ENCODE measurements at regions not wholly inside any gene's neighbourhood (a gene's known extent, or its start where the extent isn't known, plus 50 kb on each side); places are given as distances from the start of the nearest gene placed in this dataset.

- Histone ChIP-seq H2AFZ (replicated peaks; ENCODE audit: low read length, poor library complexity) (no peak overlapping the region), H3K14ac (replicated peaks; ENCODE audit: low read depth, low read length) (no peak overlapping the region), H3K4me3 (ENCODE audit: insufficient read depth, low read depth, low read length) (no peak overlapping the region), H3K36me3 (ENCODE audit: control insufficient read depth, insufficient read depth, low read length) (no peaks in the 10 kb centered on the region), H2BK5ac (ENCODE audit: low read depth, low read length, poor library complexity, severe bottlenecking) (peak overlapping the region; percentile 19), H3K9me3 (ENCODE audit: control insufficient read depth, insufficient read depth, low read length) (no peaks in the 10 kb centered on the region), H2AK5ac (ENCODE audit: low read depth, low read length) (no peak overlapping the region), H4K20me1 (ENCODE audit: insufficient read depth, low read length) (no peaks in the 10 kb centered on the region), H2AK9ac (replicated peaks; ENCODE audit: low read depth, low read length, poor library complexity) (no peak overlapping the region), H3K27me3 (ENCODE audit: control insufficient read depth, insufficient read depth, low read length) (no peaks in the 10 kb centered on the region), H2BK20ac (ENCODE audit: low read depth, low read length) (no peak overlapping the region), H3K79me1 (ENCODE audit: low read depth in 1 of 2, low read length in 2 of 2) (no peaks in the 10 kb centered on the region), H3K4ac (ENCODE audit: low read depth, low read length) (no peak overlapping the region), H3K56ac (ENCODE audit: extremely low read depth, insufficient read depth, low read length) (no peak overlapping the region), H3K18ac (ENCODE audit: low read depth, low read length) (no peak overlapping the region), H4K91ac (ENCODE audit: insufficient read depth, low read depth, low read length) (no peak overlapping the region), H3K27ac (ENCODE audit: insufficient read depth, low read length) (no peak overlapping the region), H3K9ac (ENCODE audit: low read depth, low read length) (no peak overlapping the region), H3K23ac (ENCODE audit: low read depth, low read length) (no peak overlapping the region), H2BK120ac (ENCODE audit: low read depth, low read length) (no peak overlapping the region), H3K4me1 (ENCODE audit: control insufficient read depth, insufficient read depth, low read length) (0 out of 2 replicates have a peak, but pooled peaks cover 1% of the 10 kb centered on the region), H3K4me2 (ENCODE audit: low read depth, low read length) (no peak overlapping the region), H2BK15ac (ENCODE audit: low read depth, low read length) (no peak overlapping the region), H4K5ac (ENCODE audit: low read depth, low read length) (no peak overlapping the region), H4K8ac (ENCODE audit: low read depth in 2 of 2, low read length in 2 of 2) (no peak overlapping the region), H3K9me1 (ENCODE audit: insufficient read depth, low read length) (no peaks in the 10 kb centered on the region)
- intact Hi-C loops (cut with micrococcal nuclease), result no loop called here
- ChIA-PET POLR2A (ENCODE audit: unreplicated experiment) (no interaction called here), CTCF (no interaction called here)
- BruUV-seq (replicated peaks), result no TSS peak
- TF ChIP-seq SMC3 (IDR thresholded peaks at IDR 0.05; ENCODE audit: low read depth, low read length), result no peak
- no peak for TF ChIP-seq MAZ (IDR thresholded peaks at IDR 0.05; ENCODE audit: borderline replicate concordance, low read depth, low read length)
- no peak for TF ChIP-seq MXI1 (IDR thresholded peaks at IDR 0.05; ENCODE audit: borderline replicate concordance, low read depth, low read length)
- TF ChIP-seq RFX5 (IDR thresholded peaks at IDR 0.05; ENCODE audit: low read depth, low read length), result no peak
- TF ChIP-seq RCOR1 (IDR thresholded peaks at IDR 0.05; ENCODE audit: insufficient replicate concordance, low read length), result no peak
- no peak for TF ChIP-seq BHLHE40 (IDR thresholded peaks at IDR 0.05; ENCODE audit: low read depth, low read length)
- no peak for TF ChIP-seq CHD1 (IDR thresholded peaks at IDR 0.05; ENCODE audit: low read depth, low read length)
- no peak for TF ChIP-seq NFE2L2 (IDR thresholded peaks at IDR 0.05; ENCODE audit: low read depth, low read length)
- no peak for TF ChIP-seq POLR2A (IDR thresholded peaks at IDR 0.05; ENCODE audit: low read depth, low read length)
- TF ChIP-seq RAD21 (IDR thresholded peaks at IDR 0.05; ENCODE audit: low read length), result no peak
- TF ChIP-seq FOS (IDR thresholded peaks at IDR 0.05; ENCODE audit: low read depth, low read length), result no peak
- no peak for TF ChIP-seq USF2 (IDR thresholded peaks at IDR 0.05; ENCODE audit: low read depth, low read length)
- TF ChIP-seq MAFK (IDR thresholded peaks at IDR 0.05; ENCODE audit: low read depth, low read length), result no peak
- TF ChIP-seq ELK1 (IDR thresholded peaks at IDR 0.05; ENCODE audit: borderline replicate concordance, low read depth, low read length), result no peak
- no peak for TF ChIP-seq CTCF (conservative IDR thresholded peaks at IDR 0.05; ENCODE audit: low read depth, low read length)
- no peak for TF ChIP-seq CEBPB (IDR thresholded peaks at IDR 0.05; ENCODE audit: low read depth, low read length)
- dilution Hi-C loops (cut with HindIII; ENCODE audit: low sequenced_read_pairs, unreplicated experiment), result no loop called here
- peak; percentile 36 for DNase-seq
- in situ Hi-C loops (cut with MboI; ENCODE audit: low sequenced_read_pairs), result no loop called here
- peak; percentile 40; the same call in 1 of the 2 replicates for ATAC-seq (ENCODE audit: low read depth)
These were observed 345.9 kb upstream of the MANEA start for GRCh38 chr6:95231416-95231815.

Measured in IMR-90 (cell line).